H1 (cell line): ENCODE measurements at regions not wholly inside any gene's neighbourhood (a gene's known extent, or its start where the extent isn't known, plus 50 kb on each side); places are given as distances from the start of the nearest gene placed in this dataset.

Experiments
- CTCF ChIA-PET: fragments of 300-600 bp; sonication (Branson Sonifier 250); formaldehyde crosslinking; loops from one replicate; lab custom pipeline; 2021; ENCODE audit not compliant: partially characterized antibody; lab: Charles Lee
- POLR2A ChIA-PET: fragments of 300-600 bp; sonication (Branson Sonifier 250); formaldehyde crosslinking; loops from one replicate; lab custom pipeline; 2021; ENCODE audit warnings: inconsistent platforms; ENCODE audit not compliant: partially characterized antibody; lab: Charles Lee
- DNase-seq, 2 experiments: peaks; one replicate each; pipeline versions ENCODE4 v3.0.0 to v3.0.0-alpha.2; 2010 to 2022; ENCODE audit warnings: low spot score in 2 of 2, low read depth in 1 of 2, mixed read lengths in 1 of 2
- FAIRE-seq: peaks from 2 replicates; lab custom pipeline; 2011; peaks lifted over from hg19 to GRCh38; lab: Jason Lieb, UNC
- H2AFZ ChIP-seq: 2 replicates; pipeline ENCODE4 v1.8.1; 2012; ENCODE audit warnings: low read length, inconsistent platforms
- H2AK5ac ChIP-seq: 2 replicates; pipeline ENCODE4 v1.6.1; 2013; ENCODE audit warnings: low read depth, low read length
- H2BK120ac ChIP-seq: replicated peaks from 2 replicates; pipeline ENCODE3; 2013; ENCODE audit warnings: low read depth, low read length, inconsistent platforms
- H2BK12ac ChIP-seq: 2 replicates; pipeline ENCODE4 v1.6.1; 2013; ENCODE audit warnings: low read depth, low read length
- H2BK15ac ChIP-seq: 2 replicates; pipeline ENCODE4 v1.6.1; 2013; ENCODE audit warnings: low read length
- H2BK20ac ChIP-seq: 2 replicates; pipeline ENCODE4 v1.6.1; 2013; ENCODE audit warnings: low read length
- H2BK5ac ChIP-seq: 2 replicates; pipeline ENCODE4 v1.6.1; 2013; ENCODE audit warnings: low read depth, low read length
- H3K14ac ChIP-seq: 2 replicates; pipeline ENCODE4 v1.6.1; 2013; ENCODE audit warnings: inconsistent platforms; ENCODE audit not compliant: insufficient read length
- H3K18ac ChIP-seq: 2 replicates; pipeline ENCODE4 v1.6.1; 2013; ENCODE audit warnings: low read length; ENCODE audit errors: extremely low read depth
- H3K23ac ChIP-seq: 2 replicates; pipeline ENCODE4 v1.6.1; 2013; ENCODE audit warnings: inconsistent platforms; ENCODE audit not compliant: insufficient read length
- H3K23me2 ChIP-seq: 2 replicates; pipeline ENCODE4 v1.6.1; 2013; ENCODE audit warnings: low read depth, low read length
- H3K27ac ChIP-seq: 2 replicates; pipeline ENCODE4 v1.6.1; 2011; ENCODE audit warnings: low read depth, low read length, inconsistent platforms
- H3K27me3 ChIP-seq, 4 experiments: replicated peaks in 1 of 4; 1 replicate in 1 of 4; 2 replicates in 3 of 4; pipeline versions ENCODE4 v1.6.1 to v1.8.1; 2011 to 2013; ENCODE audit warnings: low read length in 3 of 4, mild to moderate bottlenecking in 3 of 4, inconsistent platforms in 2 of 4, mixed read lengths in 2 of 4, moderate library complexity in 1 of 4; ENCODE audit not compliant: control insufficient read depth in 3 of 4, insufficient read depth in 3 of 4; ENCODE audit errors: extremely low read depth in 1 of 4
- H3K36me3 ChIP-seq, 4 experiments: 2 replicates each; pipeline versions ENCODE4 v1.6.1 to v1.8.1; 2011 to 2013; ENCODE audit warnings: mild to moderate bottlenecking in 4 of 4, low read length in 3 of 4, moderate library complexity in 2 of 4, control low read depth in 1 of 4, inconsistent platforms in 1 of 4; ENCODE audit not compliant: insufficient read depth in 4 of 4, control insufficient read depth in 2 of 4
- H3K4ac ChIP-seq: replicated peaks from 2 replicates; pipeline ENCODE3; 2013; ENCODE audit warnings: low read length, low read depth, mixed read lengths, inconsistent platforms; ENCODE audit not compliant: insufficient read length
- H3K4me1 ChIP-seq, 4 experiments: replicated peaks in 1 of 4; 1 replicate in 1 of 4; 2 replicates in 3 of 4; pipeline versions ENCODE4 v1.6.1 to v1.8.1; 2011 to 2013; ENCODE audit warnings: low read length in 3 of 4, inconsistent platforms in 2 of 4, mixed read lengths in 1 of 4; ENCODE audit not compliant: insufficient read depth in 4 of 4, control insufficient read depth in 3 of 4
- H3K4me2 ChIP-seq, 2 experiments: 2 replicates each; pipeline versions ENCODE4 v1.6.1 to v1.8.1; 2011 to 2013; ENCODE audit warnings: low read depth in 2 of 2, low read length in 2 of 2, control low read depth in 1 of 2, inconsistent platforms in 1 of 2, mild to moderate bottlenecking in 1 of 2; ENCODE audit not compliant: insufficient read depth in 1 of 2
- H3K4me3 ChIP-seq, 4 experiments: fragments of 200-600, 300-600 bp in 1 of 4; sonication (generic), shearing (Covaris generic), sonication (Bioruptor Twin) in 1 of 4; 2 replicates each; pipeline versions ENCODE4 v1.5.1 to v1.8.1; 2011 to 2016; ENCODE audit warnings: low read length in 4 of 4, low read depth in 3 of 4, control low read depth in 2 of 4, inconsistent platforms in 2 of 4, mild to moderate bottlenecking in 2 of 4, mixed read lengths in 1 of 4, moderate library complexity in 1 of 4; ENCODE audit not compliant: insufficient read depth in 2 of 4; ENCODE audit errors: extremely low read depth in 1 of 4
- H3K56ac ChIP-seq: replicated peaks from 2 replicates; pipeline ENCODE3; 2013; ENCODE audit warnings: low read depth, mild to moderate bottlenecking, mixed read lengths, low read length, inconsistent platforms; ENCODE audit not compliant: insufficient read length
- H3K79me1 ChIP-seq: 2 replicates; pipeline ENCODE4 v1.6.1; 2013; ENCODE audit warnings: low read depth, low read length, control low read depth
- H3K79me2 ChIP-seq, 2 experiments: 2 replicates each; pipeline versions ENCODE4 v1.6.1 to v1.8.1; 2012 to 2013; ENCODE audit warnings: low read length in 2 of 2, mild to moderate bottlenecking in 2 of 2, inconsistent platforms in 1 of 2; ENCODE audit not compliant: insufficient read depth in 2 of 2, control insufficient read depth in 1 of 2
- H3K9ac ChIP-seq, 4 experiments: replicated peaks in 1 of 4; 1 replicate in 1 of 4; 2 replicates in 3 of 4; pipeline versions ENCODE4 v1.6.1 to v1.8.1; 2011 to 2013; ENCODE audit warnings: low read depth in 3 of 4, low read length in 3 of 4, control low read depth in 2 of 4, mild to moderate bottlenecking in 2 of 4, moderate library complexity in 2 of 4, inconsistent platforms in 1 of 4; ENCODE audit errors: extremely low read depth in 1 of 4
- H3K9me3 ChIP-seq, 2 experiments: 2 replicates each; pipeline versions ENCODE4 v1.6.1 to v1.8.1; 2012 to 2013; ENCODE audit warnings: mild to moderate bottlenecking in 2 of 2, moderate library complexity in 2 of 2, control low read depth in 1 of 2, inconsistent platforms in 1 of 2, low read depth in 1 of 2, low read length in 1 of 2, mixed read lengths in 1 of 2; ENCODE audit not compliant: insufficient read depth in 2 of 2
- H4K20me1 ChIP-seq, 2 experiments: replicated peaks in 1 of 2; 2 replicates each; pipeline versions ENCODE3 to v1.8.1; 2011 to 2013; ENCODE audit warnings: inconsistent platforms in 2 of 2, low read length in 2 of 2, mild to moderate bottlenecking in 1 of 2; ENCODE audit not compliant: insufficient read depth in 2 of 2, control insufficient read depth in 1 of 2
- H4K5ac ChIP-seq: 2 replicates; pipeline ENCODE4 v1.6.1; 2013; ENCODE audit warnings: low read length, low read depth, mixed read lengths, inconsistent platforms; ENCODE audit not compliant: insufficient read length
- H4K8ac ChIP-seq: 2 replicates; pipeline ENCODE4 v1.8.0; 2013; ENCODE audit warnings: mild to moderate bottlenecking, moderate library complexity, low read length, inconsistent platforms; ENCODE audit not compliant: insufficient read depth; ENCODE audit errors: extremely low read depth
- H4K91ac ChIP-seq: replicated peaks from 2 replicates; pipeline ENCODE3; 2013; ENCODE audit warnings: low read length, mixed read lengths, inconsistent platforms; ENCODE audit not compliant: insufficient read length
- ATF2 ChIP-seq: IDR thresholded peaks from 2 replicates; pipeline ENCODE4 v1.6.1; 2012; ENCODE audit warnings: low read length, inconsistent platforms
- CBX8 ChIP-seq: fragments of 300-800, 300-1000 bp; sonication (generic); IDR thresholded peaks from 2 replicates; pipeline ENCODE4 v1.7.1; 2016; ENCODE audit warnings: low read depth, low read length, borderline replicate concordance
- CEBPB ChIP-seq: IDR thresholded peaks from 2 replicates; pipeline ENCODE4 v1.6.1; 2012; ENCODE audit warnings: low read depth, low read length
- CHD1 ChIP-seq: IDR thresholded peaks from 2 replicates; pipeline ENCODE4 v1.6.1; 2012; ENCODE audit warnings: low read depth, low read length, improper control_type of control experiment
- FOSL1 ChIP-seq: IDR thresholded peaks from 2 replicates; pipeline ENCODE4 v1.6.1; 2011; ENCODE audit warnings: mild to moderate bottlenecking, low read depth, low read length, moderate library complexity; ENCODE audit not compliant: insufficient read depth
- KDM1A ChIP-seq: fragments of 200-600, 300-600 bp; sonication (generic); IDR thresholded peaks from 2 replicates; pipeline ENCODE4 v1.7.1; 2016; ENCODE audit warnings: mild to moderate bottlenecking, low read length, borderline replicate concordance
- KDM4A ChIP-seq: IDR thresholded peaks from one replicate; pipeline ENCODE4 v1.7.1; 2012; ENCODE audit warnings: low read depth, mild to moderate bottlenecking, moderate library complexity, low read length, inconsistent platforms; ENCODE audit not compliant: severe bottlenecking
- NANOG ChIP-seq: IDR thresholded peaks from 2 replicates; pipeline ENCODE4 v1.6.1; 2011; ENCODE audit warnings: low read length, low read depth, mild to moderate bottlenecking, inconsistent platforms; ENCODE audit not compliant: insufficient read depth, poor library complexity, severe bottlenecking
- NRF1 ChIP-seq: IDR thresholded peaks from 2 replicates; pipeline ENCODE4 v1.6.1; 2011; ENCODE audit warnings: mild to moderate bottlenecking, low read depth, low read length, improper control_type of control experiment
- POLR2A ChIP-seq, 2 experiments: IDR thresholded peaks; 1 replicate in 1 of 2; 2 replicates in 1 of 2; pipeline ENCODE4 v1.6.1; 2011; ENCODE audit warnings: low read depth in 2 of 2, low read length in 2 of 2, mild to moderate bottlenecking in 2 of 2; ENCODE audit errors: control extremely low read depth in 1 of 2
- RAD21 ChIP-seq, 2 experiments: IDR thresholded peaks in 1 of 2; conservative IDR thresholded peaks in 1 of 2; 2 replicates each; pipeline ENCODE4 v1.6.1; 2011; ENCODE audit warnings: low read depth in 2 of 2, low read length in 2 of 2, improper control_type of control experiment in 1 of 2, inconsistent platforms in 1 of 2, mild to moderate bottlenecking in 1 of 2, moderate library complexity in 1 of 2
- SRF ChIP-seq: IDR thresholded peaks from 2 replicates; pipeline ENCODE4 v1.6.1; 2011; ENCODE audit warnings: mild to moderate bottlenecking, low read depth, low read length, moderate library complexity
- TAF7 ChIP-seq: optimal IDR thresholded peaks from 2 replicates; pipeline ENCODE3; 2011; ENCODE audit warnings: low read depth, mild to moderate bottlenecking, inconsistent platforms, low read length, moderate library complexity, borderline replicate concordance
- TCF12 ChIP-seq: IDR thresholded peaks from 2 replicates; pipeline ENCODE4 v1.6.1; 2011; ENCODE audit warnings: low read depth, mild to moderate bottlenecking, low read length
- WGBS, 2 experiments: shearing (Covaris generic) in 1 of 2; methylation state at CpG; one replicate each; pipeline versions ENCODE4 v1.1.6 to v1.1.7; 2013 to 2015; ENCODE audit warnings: low lambda C conversion rate in 2 of 2, mixed read lengths in 2 of 2, inconsistent platforms in 1 of 2, low coverage in 1 of 2, missing lambda C conversion rate in 1 of 2; ENCODE audit not compliant: insufficient replicate concordance in 2 of 2, insufficient coverage in 1 of 2, insufficient read length in 1 of 2; ENCODE audit errors: extremely low coverage in 1 of 2, missing lambda C conversion rate in 1 of 2; 5-methylcytosine and 5-hydroxymethylcytosine counted together

GRCh38 chr2:45293182-45293581 is 283.9 kb upstream of the SIX2 start:
- H2BK5ac ChIP-seq = no peak overlapping the region
- H3K9ac ChIP-seq = no peak overlapping the region
- no peak overlapping the region for H2AFZ ChIP-seq
- H2BK15ac ChIP-seq = no peak overlapping the region
- no peak overlapping the region for H2AK5ac ChIP-seq
- no peaks in the 10 kb centered on the region for H3K79me2 ChIP-seq
- H3K56ac ChIP-seq = no peak overlapping the region
- H3K23ac ChIP-seq = no peak overlapping the region
- H4K5ac ChIP-seq = no peak overlapping the region
- no peak overlapping the region for H2BK12ac ChIP-seq
- no peak overlapping the region for H3K27ac ChIP-seq
- H3K27me3 ChIP-seq = no peaks in the 10 kb centered on the region
- POLR2A ChIA-PET = no interaction called here
- H3K4me1 ChIP-seq = no peaks in the 10 kb centered on the region
- FAIRE-seq (no peak), DNase-seq (no peak)
- CTCF ChIA-PET = no interaction called here
- H2BK120ac ChIP-seq = no peak overlapping the region
- 88% methylated on average over 5 of the region's 5 CpGs; no CpG with 5 or more reads in 1 of the 2 experiments for WGBS, 2 experiments
- no peak overlapping the region for H3K4me3 ChIP-seq
- no peak overlapping the region for H4K91ac ChIP-seq
- H4K8ac ChIP-seq = no peak overlapping the region
- H3K4me2 ChIP-seq = no peak overlapping the region
- peaks cover 8 to 10% of the 10 kb centered on the region in 2 experiments; a peak in 2 of 4 replicates for H3K9me3 ChIP-seq
- H3K14ac ChIP-seq = no peak overlapping the region
- H3K36me3 ChIP-seq = no peaks in the 10 kb centered on the region
- no peaks in the 10 kb centered on the region for H3K79me1 ChIP-seq
- H3K23me2 ChIP-seq = no peaks in the 10 kb centered on the region
- no peak overlapping the region for H2BK20ac ChIP-seq
- no peaks in the 10 kb centered on the region for H4K20me1 ChIP-seq
- no peak overlapping the region for H3K4ac ChIP-seq
- no peak overlapping the region for H3K18ac ChIP-seq
- no peak for TF ChIP-seq CEBPB
- no peak for TF ChIP-seq CHD1
- TF ChIP-seq RAD21 (IDR thresholded peaks at IDR 0.05 in 1 of 2, conservative IDR thresholded peaks at IDR 0.05 in 1 of 2; ENCODE audit: low read depth in 2 of 2, low read length in 2 of 2) = no peak
- no peak for TF ChIP-seq ATF2
- TF ChIP-seq NANOG = no peak
- TF ChIP-seq FOSL1 = no peak
- TF ChIP-seq CBX8 = no peak
- TF ChIP-seq SRF = no peak
- no peak for TF ChIP-seq TAF7
- no peak for TF ChIP-seq NRF1
- TF ChIP-seq TCF12 = no peak
- no peak for TF ChIP-seq KDM1A
- TF ChIP-seq POLR2A (IDR thresholded peaks at IDR 0.05; ENCODE audit: control extremely low read depth in 1 of 2, low read depth in 2 of 2, low read length in 2 of 2) = no peak
- TF ChIP-seq KDM4A = no peak
